GM12865 (cell line): ENCODE measurements at regions not wholly inside any gene's neighbourhood (a gene's known extent, or its start where the extent isn't known, plus 50 kb on each side); places are given as distances from the start of the nearest gene placed in this dataset.

Source experiments
- DNase-seq: peaks from one replicate; pipeline ENCODE4 v3.0.0; 2010; ENCODE audit warnings: low read depth
- H3K4me3 ChIP-seq: 2 replicates; pipeline ENCODE4 v1.5.1; 2011; ENCODE audit warnings: mild to moderate bottlenecking, low read depth, low read length, control low read depth
- TF ChIP-seq, protein P1 (sequence below): IDR thresholded peaks from 2 replicates; pipeline ENCODE4 v1.5.1; 2011; ENCODE audit warnings: low read length, control low read depth, low read depth, inconsistent platforms; ENCODE audit not compliant: insufficient read depth; ENCODE audit errors: missing control alignments

DNA sequence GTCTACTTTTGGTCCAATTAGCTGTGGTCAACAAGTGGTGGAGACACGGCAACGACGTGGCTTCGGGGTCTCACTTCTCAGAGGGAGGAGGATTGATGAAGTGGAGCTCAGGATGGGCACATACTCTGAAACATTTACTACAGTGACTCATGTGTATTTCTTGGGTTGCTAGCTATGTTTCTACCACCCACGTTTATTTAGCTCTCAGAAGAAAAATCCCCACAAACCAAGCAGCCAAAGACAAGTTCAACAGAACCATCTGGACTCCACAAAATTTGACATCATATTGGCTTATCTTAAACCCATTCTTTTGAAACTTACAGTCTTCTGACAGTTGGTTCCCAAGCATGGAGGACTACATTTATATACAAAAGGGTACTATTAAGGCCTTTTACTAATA lies 158.0 kb downstream of the CBLL2 start:
- DNase-seq: no peak
- TF ChIP-seq, protein P1, sequence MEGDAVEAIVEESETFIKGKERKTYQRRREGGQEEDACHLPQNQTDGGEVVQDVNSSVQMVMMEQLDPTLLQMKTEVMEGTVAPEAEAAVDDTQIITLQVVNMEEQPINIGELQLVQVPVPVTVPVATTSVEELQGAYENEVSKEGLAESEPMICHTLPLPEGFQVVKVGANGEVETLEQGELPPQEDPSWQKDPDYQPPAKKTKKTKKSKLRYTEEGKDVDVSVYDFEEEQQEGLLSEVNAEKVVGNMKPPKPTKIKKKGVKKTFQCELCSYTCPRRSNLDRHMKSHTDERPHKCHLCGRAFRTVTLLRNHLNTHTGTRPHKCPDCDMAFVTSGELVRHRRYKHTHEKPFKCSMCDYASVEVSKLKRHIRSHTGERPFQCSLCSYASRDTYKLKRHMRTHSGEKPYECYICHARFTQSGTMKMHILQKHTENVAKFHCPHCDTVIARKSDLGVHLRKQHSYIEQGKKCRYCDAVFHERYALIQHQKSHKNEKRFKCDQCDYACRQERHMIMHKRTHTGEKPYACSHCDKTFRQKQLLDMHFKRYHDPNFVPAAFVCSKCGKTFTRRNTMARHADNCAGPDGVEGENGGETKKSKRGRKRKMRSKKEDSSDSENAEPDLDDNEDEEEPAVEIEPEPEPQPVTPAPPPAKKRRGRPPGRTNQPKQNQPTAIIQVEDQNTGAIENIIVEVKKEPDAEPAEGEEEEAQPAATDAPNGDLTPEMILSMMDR: no peak

DNA sequence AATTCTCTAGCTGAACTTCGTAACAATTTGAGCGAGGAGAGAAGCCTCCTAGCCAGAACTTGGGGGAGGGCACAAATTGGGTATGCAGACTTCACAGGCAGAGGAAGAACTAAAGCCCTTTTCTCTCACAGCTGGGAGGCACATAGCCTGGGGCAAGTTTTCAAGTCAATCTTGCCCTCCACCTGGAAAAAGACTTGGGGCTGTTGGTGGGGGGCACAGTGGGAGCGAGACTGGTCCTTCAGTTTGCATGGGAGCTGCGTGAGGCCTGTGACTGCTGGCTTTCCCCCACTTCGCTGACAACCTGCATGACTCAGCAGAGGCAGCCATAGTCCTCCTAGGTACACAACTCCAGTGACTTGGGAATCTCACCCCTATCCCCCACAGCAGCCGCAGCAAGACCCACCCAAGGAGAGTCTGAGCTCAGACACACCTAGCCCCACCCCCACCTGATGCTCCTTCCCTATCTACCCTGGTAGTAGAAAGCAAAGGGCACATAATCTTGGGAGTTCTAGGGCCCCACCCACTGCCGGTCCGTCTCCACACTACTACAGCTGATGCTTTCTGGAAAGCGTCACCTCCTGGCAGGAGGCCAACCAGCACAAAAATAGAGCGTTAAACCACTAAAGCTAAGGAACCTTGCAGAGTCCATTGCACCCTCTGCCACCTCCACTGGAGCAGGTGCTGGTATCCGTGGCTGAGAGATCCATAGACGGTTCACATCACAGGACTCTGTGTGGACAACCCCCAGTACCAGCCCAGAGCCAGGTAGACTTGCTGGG lies 160.8 kb downstream of the CBLL2 start:
- H3K4me3 ChIP-seq: no peak overlapping the region
- DNase-seq: no peak
- TF ChIP-seq, protein P1: no peak

More for the DNA sequence above, 158.0 kb downstream of the CBLL2 start:
- no peak overlapping the region for H3K4me3 ChIP-seq

DNA sequence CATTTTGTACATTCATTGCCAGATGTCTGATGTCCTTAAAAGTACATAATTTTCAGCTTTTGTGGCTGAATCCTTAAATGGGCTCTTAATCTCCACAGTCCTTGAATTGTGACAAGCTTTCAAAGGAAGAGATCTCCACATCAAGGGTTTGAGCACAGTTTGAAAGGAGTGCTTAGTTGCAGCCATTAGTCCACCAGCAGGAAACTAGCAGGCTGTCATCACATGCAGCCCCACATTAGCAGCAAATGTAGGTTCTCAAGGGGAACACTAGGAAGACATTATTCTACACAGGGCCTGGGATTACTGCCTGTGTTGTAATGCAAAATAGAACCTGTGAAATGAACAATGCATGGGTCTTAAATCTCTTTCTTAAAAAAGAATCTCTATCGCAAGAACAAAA lies 173.2 kb downstream of the CBLL2 start:
- H3K4me3 ChIP-seq: no peak overlapping the region
- TF ChIP-seq, protein P1: no peak
- no peak for DNase-seq

DNA sequence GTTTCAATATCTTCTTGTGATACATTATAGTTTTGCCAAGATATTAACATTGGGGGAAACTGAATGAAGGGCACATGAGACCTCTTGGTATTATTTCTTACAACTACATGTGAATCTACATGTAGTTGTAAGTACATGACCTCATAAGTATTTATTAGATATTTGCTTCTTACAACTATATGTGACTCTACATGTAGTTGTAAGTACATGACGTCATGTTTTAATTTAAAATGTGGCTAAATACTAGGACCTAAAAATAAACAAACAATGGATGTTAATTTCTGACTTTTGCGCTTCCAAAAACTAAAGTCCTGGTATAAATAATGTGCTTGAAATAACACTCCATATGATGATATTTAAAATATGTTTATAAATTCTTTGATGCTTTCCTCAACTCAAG lies 190.2 kb downstream of the CBLL2 start:
- no peak for DNase-seq
- TF ChIP-seq, protein P1: no peak
- H3K4me3 ChIP-seq: no peak overlapping the region

DNA sequence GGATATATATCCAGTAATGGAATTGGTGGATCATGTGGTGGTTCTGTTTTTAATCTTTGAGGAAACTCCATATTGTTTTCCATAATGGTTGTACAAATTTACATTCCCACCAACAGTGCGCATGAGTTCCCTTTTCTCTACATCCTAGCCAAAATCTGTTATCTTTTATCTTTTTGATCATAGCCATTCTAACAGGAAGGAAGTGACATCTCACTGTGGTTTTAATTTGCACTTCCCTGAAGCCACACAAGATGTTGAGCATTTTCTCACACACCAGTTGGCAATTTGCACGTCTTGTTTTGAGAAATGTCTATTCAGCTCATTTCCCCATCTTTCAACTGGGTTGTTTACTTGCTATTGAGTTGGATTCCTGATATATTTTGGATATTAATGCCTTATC lies 194.9 kb downstream of the CBLL2 start:
- DNase-seq: no peak
- TF ChIP-seq, protein P1: no peak
- H3K4me3 ChIP-seq: no peak overlapping the region

DNA sequence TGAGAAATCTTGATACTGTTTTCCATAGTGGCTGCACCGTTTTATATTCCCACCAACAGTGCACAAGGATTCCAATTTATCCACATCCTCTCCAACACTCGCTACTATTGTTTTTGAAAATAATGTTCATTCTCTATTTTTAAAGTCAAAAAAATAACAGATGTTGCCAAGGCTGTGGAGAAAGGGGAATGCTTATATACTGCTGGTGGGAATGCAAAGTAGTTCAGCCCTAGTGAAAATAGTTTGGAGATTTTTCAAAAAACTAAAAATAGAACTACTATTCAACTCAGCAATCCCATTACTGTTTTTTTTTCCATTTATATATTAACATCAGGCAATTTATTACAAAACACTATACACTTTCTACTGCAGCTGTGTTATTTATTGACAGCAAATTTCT lies 208.7 kb downstream of the CBLL2 start:
- no peak overlapping the region for H3K4me3 ChIP-seq
- no peak for DNase-seq
- TF ChIP-seq, protein P1: no peak

DNA sequence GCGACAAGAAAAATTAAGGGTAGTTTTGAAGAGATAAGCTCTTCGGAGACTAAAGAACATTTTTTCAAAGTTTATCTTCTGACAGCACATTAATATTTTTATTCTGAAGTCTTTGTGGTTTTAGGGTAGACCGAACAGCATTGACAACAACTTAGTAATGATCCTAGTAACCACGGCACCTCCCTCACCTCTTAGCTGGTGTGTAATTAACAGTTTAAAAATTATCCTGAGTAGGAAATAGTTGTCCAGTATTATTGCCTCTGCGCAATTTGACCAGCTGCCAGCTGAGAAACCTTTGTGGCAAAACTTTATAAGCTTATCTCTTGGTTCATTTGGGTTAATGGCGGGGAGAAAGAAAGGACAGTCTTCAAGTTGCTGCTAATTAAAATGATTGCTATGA lies 213.6 kb downstream of the CBLL2 start:
- DNase-seq: no peak
- TF ChIP-seq, protein P1: no peak

More for the DNA sequence above, 213.6 kb downstream of the CBLL2 start:
- H3K4me3 ChIP-seq: no peak overlapping the region
